ENCODE measurements at regions not wholly inside any gene's neighbourhood (a gene's known extent, or its start where the extent isn't known, plus 50 kb on each side); places are given as distances from the start of the nearest gene placed in this dataset.

- TF ChIP-seq EZH2phosphoT487 (IDR thresholded peaks at IDR 0.05; ENCODE audit: low read length) (no peak), CTCF (IDR thresholded peaks at IDR 0.05; ENCODE audit: low read length) (no peak)
Measured at GRCh38 chr9:78542491-78543181, 245.7 kb downstream of the PSAT1 start.
